Mammary epithelial cell (primary cell): ENCODE measurements at regions not wholly inside any gene's neighbourhood (a gene's known extent, or its start where the extent isn't known, plus 50 kb on each side); places are given as distances from the start of the nearest gene placed in this dataset.

Experiments
- EZH2 ChIP-seq: IDR thresholded peaks from 2 replicates; pipeline ENCODE4 v1.6.1; 2012; ENCODE audit warnings: low read length, inconsistent platforms, borderline replicate concordance
- TF ChIP-seq, protein P1 (sequence below), 2 donors: IDR thresholded peaks in 1 of 2; conservative IDR thresholded peaks in 1 of 2; 2 replicates each; pipeline ENCODE4 v1.5.1; 2011 to 2012; ENCODE audit warnings: inconsistent platforms in 2 of 2, low read length in 2 of 2, mild to moderate bottlenecking in 2 of 2, control low read depth in 1 of 2, low read depth in 1 of 2; ENCODE audit not compliant: insufficient read depth in 1 of 2; ENCODE audit errors: extremely low read depth in 1 of 2

DNA sequence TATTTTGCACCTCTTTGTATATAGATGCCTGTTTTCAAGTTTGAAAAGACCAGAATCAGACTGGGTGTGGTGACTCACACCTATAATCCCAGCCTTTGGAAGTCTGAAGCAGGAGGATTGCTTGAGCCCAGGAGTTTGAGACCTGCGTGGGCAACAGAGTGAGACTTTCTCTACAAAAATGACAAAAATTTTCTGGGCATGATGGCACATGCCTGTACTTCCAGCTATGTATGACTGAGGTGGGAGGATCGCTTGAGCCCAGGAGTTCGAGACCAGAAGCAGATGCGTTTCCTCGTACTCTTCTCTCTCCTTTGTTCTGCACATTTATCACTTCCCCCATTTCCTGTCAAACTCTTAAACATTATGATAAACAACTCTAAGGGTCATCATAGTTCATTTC, 310.0 kb upstream of the SNX7 start:
- TF ChIP-seq, protein P1, sequence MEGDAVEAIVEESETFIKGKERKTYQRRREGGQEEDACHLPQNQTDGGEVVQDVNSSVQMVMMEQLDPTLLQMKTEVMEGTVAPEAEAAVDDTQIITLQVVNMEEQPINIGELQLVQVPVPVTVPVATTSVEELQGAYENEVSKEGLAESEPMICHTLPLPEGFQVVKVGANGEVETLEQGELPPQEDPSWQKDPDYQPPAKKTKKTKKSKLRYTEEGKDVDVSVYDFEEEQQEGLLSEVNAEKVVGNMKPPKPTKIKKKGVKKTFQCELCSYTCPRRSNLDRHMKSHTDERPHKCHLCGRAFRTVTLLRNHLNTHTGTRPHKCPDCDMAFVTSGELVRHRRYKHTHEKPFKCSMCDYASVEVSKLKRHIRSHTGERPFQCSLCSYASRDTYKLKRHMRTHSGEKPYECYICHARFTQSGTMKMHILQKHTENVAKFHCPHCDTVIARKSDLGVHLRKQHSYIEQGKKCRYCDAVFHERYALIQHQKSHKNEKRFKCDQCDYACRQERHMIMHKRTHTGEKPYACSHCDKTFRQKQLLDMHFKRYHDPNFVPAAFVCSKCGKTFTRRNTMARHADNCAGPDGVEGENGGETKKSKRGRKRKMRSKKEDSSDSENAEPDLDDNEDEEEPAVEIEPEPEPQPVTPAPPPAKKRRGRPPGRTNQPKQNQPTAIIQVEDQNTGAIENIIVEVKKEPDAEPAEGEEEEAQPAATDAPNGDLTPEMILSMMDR (conservative IDR thresholded peaks at IDR 0.05 in 1 of 2, IDR thresholded peaks at IDR 0.05 in 1 of 2; ENCODE audit: extremely low read depth in 1 of 2, insufficient read depth in 1 of 2, low read depth in 1 of 2, low read length in 2 of 2): no peak
- TF ChIP-seq EZH2: no peak
